Neural cell (in vitro differentiated cells): ENCODE measurements at regions not wholly inside any gene's neighbourhood (a gene's known extent, or its start where the extent isn't known, plus 50 kb on each side); places are given as distances from the start of the nearest gene placed in this dataset.

Experiments
- EP300 ChIP-seq: fragments of 450-650 bp; conservative IDR thresholded peaks from 2 replicates; pipeline ENCODE4 v1.6.1; 2014; ENCODE audit warnings: antibody characterized with exemption, mild to moderate bottlenecking, moderate library complexity; ENCODE audit not compliant: poor library complexity, severe bottlenecking
- EZH2 ChIP-seq: fragments of 200-600, 300-800 bp; shearing (Covaris generic), sonication (generic); IDR thresholded peaks from 2 replicates; pipeline ENCODE4 v1.6.1; 2014; ENCODE audit warnings: antibody characterized with exemption, low read length, borderline replicate concordance, mild to moderate bottlenecking; ENCODE audit not compliant: insufficient read depth, poor library complexity, severe bottlenecking
- POLR2AphosphoS5 ChIP-seq: IDR thresholded peaks from 2 replicates; pipeline ENCODE4 v1.6.1; 2012
- SMC3 ChIP-seq: fragments of 450-650 bp; conservative IDR thresholded peaks from 2 replicates; pipeline ENCODE4 v1.6.1; 2014; ENCODE audit warnings: antibody characterized with exemption, mild to moderate bottlenecking, moderate library complexity; ENCODE audit not compliant: poor library complexity
- TAF1 ChIP-seq: IDR thresholded peaks from 2 replicates; pipeline ENCODE4 v1.6.1; 2012; ENCODE audit warnings: low read depth
- TF ChIP-seq, protein P1 (sequence below): fragments of 450-650 bp; IDR thresholded peaks from 2 replicates; pipeline ENCODE4 v1.5.1; 2014; ENCODE audit warnings: antibody characterized with exemption, mild to moderate bottlenecking, moderate library complexity; ENCODE audit not compliant: poor library complexity, severe bottlenecking

DNA sequence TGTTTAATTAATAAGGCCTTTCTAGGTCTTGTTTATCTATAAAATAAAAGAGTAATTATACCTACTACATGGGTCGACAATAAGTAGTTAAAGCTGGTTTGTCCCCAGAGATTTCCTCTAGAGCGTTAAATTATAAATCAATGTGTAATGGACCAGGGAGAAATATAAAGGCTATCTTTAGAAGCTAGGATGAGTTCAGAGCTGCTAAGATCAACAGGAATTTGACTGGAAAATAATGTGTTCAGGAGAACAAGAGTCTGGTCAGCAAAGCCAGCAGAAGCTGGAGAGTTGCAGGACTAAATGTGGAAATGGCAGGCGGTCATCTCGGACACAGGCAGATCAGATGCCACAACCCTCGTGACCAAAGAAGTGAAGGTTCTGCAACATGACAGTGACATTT, 428.8 kb downstream of the EPM2A start:
- TF ChIP-seq, protein P1, sequence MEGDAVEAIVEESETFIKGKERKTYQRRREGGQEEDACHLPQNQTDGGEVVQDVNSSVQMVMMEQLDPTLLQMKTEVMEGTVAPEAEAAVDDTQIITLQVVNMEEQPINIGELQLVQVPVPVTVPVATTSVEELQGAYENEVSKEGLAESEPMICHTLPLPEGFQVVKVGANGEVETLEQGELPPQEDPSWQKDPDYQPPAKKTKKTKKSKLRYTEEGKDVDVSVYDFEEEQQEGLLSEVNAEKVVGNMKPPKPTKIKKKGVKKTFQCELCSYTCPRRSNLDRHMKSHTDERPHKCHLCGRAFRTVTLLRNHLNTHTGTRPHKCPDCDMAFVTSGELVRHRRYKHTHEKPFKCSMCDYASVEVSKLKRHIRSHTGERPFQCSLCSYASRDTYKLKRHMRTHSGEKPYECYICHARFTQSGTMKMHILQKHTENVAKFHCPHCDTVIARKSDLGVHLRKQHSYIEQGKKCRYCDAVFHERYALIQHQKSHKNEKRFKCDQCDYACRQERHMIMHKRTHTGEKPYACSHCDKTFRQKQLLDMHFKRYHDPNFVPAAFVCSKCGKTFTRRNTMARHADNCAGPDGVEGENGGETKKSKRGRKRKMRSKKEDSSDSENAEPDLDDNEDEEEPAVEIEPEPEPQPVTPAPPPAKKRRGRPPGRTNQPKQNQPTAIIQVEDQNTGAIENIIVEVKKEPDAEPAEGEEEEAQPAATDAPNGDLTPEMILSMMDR, result no peak
- TF ChIP-seq POLR2AphosphoS5 (no peak), EZH2 (no peak), TAF1 (no peak), EP300 (no peak), SMC3 (no peak)
